ENCODE measurements at regions not wholly inside any gene's neighbourhood (a gene's known extent, or its start where the extent isn't known, plus 50 kb on each side); places are given as distances from the start of the nearest gene placed in this dataset.

DNA sequence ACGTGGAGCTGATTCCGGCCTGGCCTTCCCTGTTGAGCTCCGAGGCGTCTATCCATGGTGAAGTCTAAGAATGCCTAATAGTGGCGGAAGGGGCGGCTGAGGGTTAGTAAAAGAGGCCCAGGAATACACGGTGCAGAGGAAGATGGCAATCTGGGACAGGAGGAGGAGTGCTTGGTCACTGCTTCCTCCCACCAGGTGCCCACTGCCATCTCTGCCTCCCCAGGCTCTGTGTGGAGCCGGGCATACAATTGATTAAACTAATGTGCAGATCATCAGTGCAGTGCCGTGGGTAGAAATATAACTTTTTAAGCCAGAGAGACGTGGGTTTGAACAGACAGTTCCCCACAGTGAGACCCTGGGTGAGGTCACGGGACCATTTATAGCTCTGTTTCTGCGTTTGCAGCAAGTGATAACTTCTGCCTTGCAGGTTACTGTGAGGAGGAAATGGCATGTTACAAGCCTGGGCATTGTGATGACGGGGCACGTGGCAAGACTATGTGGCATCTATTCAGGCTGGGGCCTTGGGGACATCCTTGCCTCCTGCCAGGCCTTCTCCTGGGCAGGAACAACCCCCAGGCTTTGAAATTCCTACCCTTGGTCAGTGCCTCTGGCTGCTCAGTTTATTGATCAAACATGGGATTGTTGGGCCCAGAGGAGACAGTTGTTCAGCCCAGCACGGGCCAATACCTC, 204.9 kb downstream of the ASB1 start:
- no peak for DNase-seq (ENCODE audit: low read depth in 2 of 3, low spot score in 2 of 3)

DNA sequence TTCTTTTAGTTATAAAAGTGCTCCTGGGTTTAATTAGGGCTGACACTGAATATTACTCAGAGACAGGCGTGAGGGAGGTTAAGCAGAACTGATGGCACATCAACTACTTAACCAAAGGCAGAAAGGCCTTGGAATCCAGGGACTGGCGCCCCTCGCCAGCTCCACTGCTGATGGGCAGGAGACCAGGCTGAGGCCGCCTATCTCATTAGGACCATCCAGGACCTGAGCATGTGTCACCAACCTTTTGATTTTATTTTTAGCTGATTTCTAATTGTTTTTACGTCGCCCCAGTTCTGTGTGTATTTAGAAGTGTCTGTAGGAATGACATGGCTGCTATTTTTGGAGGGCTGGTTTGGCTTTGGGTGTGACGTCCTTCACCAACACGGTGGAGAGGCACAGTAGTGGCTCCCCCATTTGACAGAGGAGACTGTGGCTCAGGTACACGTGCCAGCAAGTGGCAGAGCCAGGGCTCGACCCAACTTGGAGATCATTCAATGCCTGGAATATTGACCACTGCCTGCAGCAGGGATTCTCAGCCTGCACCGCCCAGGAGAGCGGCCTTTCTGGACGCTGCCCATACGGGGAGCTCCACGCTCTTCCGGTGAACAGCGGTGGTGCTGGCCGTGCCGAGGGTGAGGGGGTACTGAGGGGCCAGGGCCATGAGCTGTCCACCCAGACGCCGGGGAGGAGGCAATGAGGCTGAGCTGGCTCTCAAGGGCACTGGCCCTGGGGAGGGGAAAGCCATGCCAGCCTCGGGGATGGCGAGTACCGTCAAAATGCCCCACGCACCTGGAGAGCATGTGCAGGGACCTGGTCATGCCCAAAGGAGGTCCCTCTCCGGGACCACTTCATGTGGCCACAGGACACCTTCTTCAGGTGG, 205.7 kb downstream of the ASB1 start:
- no peak for DNase-seq (ENCODE audit: low read depth in 2 of 3, low spot score in 2 of 3)

GRCh38 chr2:238633426-238634328, 206.9 kb downstream of the ASB1 start:
- DNase-seq (ENCODE audit: low read depth in 2 of 3, low spot score in 2 of 3), result no peak

DNA sequence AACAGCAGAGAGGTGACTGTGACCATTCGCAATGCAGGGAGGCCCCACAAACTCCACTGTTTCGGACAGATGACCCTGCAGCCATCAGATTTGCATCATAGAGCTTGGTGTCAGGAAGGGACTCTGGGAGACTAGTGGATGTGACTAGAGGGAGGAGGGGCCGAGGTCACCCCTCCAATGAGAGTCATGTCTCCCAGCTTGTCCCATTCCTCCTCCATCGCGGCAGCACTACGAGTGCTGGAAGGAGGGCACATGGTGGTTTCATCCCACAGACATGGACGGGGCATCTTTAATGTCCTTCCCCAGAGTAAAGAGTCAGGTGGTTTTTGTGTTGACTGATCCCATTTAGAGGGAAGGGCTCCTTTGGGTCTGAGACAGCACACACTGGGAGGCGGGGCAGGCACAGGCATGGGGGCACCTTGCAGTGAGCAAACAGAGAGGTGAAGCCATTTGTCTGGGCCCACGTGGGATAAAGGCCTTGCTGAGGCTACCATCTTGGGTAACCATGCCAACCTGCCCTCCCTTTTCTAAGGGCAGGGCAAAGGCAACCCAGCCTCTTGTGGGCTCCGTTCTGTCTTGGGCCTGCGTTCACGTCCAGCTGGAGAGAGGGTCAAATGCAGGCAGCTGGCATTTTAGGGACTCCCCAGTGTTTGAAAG, 208.1 kb downstream of the ASB1 start:
- DNase-seq (ENCODE audit: low read depth in 2 of 3, low spot score in 2 of 3), result no peak

DNA sequence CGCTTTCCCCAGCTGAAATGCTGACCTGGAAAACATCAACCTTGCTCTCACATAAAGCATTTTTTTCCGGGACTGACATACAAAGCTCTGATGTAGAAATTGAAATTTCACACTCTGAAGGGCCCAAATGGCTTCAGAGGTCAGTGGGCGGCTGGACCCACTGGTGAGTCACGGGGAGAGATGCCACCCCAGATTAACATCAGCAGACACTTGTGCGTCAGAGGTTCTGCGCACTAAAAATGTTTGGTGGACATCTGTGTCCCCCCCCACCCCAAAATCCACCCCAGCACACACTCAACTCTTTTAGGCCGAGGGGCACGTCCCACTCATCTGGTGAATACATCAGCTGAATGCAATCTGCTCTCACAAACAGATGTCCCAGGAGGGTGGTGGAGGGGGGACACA, 208.9 kb downstream of the ASB1 start:
- no peak for DNase-seq (ENCODE audit: low read depth in 2 of 3, low spot score in 2 of 3)

GRCh38 chr2:238636269-238637073, 209.7 kb downstream of the ASB1 start:
- no peak for DNase-seq (ENCODE audit: low read depth in 2 of 3, low spot score in 2 of 3)

GRCh38 chr2:238638100-238638981, 209.5 kb upstream of the TWIST2 start:
- DNase-seq (ENCODE audit: low read depth in 2 of 3, low spot score in 2 of 3), result no peak

DNA sequence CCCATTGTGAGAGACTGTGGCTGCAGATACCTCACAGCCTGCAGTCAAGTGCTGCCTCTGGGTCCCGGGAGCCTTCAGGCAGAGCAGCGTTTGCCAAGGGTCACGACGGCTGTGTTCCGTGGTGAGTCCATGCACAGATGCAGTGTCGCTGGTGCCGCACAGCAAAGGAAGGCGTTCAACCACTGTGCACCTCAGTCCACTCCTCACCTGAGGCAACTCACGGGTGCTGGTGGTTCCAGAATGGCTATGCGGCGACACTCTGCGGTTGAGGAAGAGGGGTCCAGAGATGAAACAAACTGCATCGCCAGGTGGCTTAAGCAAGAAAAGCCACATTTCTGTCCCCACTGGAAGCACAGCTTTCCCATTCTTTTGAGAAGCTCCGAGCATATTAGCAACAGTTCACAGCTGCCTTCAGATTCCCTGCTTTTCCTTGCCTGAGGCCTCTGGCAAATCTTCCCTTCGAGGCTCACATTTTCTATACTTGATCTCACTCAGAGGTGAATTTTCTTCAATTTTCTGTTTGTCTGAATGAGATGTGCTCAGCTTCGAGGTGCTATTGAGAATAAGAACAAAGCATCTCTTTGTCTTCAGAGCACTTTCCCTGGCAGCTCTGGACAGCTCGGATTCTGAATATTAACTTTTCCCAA, 208.8 kb upstream of the TWIST2 start:
- no peak for DNase-seq (ENCODE audit: low read depth in 2 of 3, low spot score in 2 of 3)

DNA sequence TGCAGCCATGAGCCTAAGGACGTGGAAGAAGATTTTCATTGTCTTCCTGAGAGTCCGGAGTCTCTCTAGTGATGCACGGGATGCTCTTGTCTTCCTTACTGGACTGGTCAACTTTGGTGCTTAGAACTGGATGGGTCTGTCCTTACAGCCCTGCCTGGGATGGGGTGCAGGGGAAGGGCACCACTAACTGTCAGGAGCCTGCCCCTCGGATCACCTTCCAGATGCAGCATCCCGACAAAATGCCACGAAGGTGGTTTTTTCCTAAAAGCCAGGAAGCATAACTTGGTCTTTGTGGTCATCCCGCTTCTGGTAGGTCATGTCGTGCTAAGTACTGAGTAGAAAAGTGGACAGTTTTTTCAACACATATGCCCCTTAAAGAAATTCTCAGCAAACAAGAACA, 207.4 kb upstream of the TWIST2 start:
- DNase-seq (ENCODE audit: low read depth in 2 of 3, low spot score in 2 of 3), result no peak

- no peak for DNase-seq (ENCODE audit: low read depth in 2 of 3, low spot score in 2 of 3)
Observed at GRCh38 chr2:238642973-238643372, 204.9 kb upstream of the TWIST2 start.

- no peak for DNase-seq (ENCODE audit: low read depth in 2 of 3, low spot score in 2 of 3)
Observed at GRCh38 chr2:238643400-238643907, 204.4 kb upstream of the TWIST2 start.

- no peak for DNase-seq (ENCODE audit: low read depth in 2 of 3, low spot score in 2 of 3)
Observed at GRCh38 chr2:238644095-238645081, 203.5 kb upstream of the TWIST2 start.

GRCh38 chr2:238645095-238645494, 202.8 kb upstream of the TWIST2 start:
- no peak for DNase-seq (ENCODE audit: low read depth in 2 of 3, low spot score in 2 of 3)

- DNase-seq (ENCODE audit: low read depth in 2 of 3, low spot score in 2 of 3), result no peak
Observed at GRCh38 chr2:238645716-238646115, 202.2 kb upstream of the TWIST2 start.

GRCh38 chr2:238646281-238646680, 201.6 kb upstream of the TWIST2 start:
- no peak for DNase-seq (ENCODE audit: low read depth in 2 of 3, low spot score in 2 of 3)

GRCh38 chr2:238646803-238647202, 201.1 kb upstream of the TWIST2 start:
- DNase-seq (ENCODE audit: low read depth in 2 of 3, low spot score in 2 of 3), result no peak

DNA sequence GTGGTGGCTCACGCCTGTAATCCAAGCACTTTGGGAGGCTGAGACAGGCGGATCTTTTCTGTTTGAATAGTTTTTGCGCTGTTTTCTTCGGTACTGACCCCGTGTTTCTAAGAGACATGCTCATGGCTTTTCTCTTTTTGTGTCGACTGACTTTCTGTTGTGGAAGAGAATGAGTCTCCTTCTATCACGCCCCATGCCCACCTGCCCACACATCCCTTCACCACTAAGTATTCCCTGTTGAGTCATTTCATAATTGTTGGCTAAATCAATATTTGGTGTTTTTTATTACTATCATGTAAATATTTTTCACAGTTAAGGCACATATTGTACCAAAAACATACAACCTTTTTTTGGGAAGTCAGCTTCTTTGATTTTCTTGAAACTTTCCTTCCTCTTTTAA, 198.8 kb upstream of the TWIST2 start:
- no peak for DNase-seq (ENCODE audit: low read depth in 2 of 3, low spot score in 2 of 3)

All from hematopoietic multipotent progenitor cell (in vitro differentiated cells).